ENCODE measurements at regions not wholly inside any gene's neighbourhood (a gene's known extent, or its start where the extent isn't known, plus 50 kb on each side); places are given as distances from the start of the nearest gene placed in this dataset.

DNA sequence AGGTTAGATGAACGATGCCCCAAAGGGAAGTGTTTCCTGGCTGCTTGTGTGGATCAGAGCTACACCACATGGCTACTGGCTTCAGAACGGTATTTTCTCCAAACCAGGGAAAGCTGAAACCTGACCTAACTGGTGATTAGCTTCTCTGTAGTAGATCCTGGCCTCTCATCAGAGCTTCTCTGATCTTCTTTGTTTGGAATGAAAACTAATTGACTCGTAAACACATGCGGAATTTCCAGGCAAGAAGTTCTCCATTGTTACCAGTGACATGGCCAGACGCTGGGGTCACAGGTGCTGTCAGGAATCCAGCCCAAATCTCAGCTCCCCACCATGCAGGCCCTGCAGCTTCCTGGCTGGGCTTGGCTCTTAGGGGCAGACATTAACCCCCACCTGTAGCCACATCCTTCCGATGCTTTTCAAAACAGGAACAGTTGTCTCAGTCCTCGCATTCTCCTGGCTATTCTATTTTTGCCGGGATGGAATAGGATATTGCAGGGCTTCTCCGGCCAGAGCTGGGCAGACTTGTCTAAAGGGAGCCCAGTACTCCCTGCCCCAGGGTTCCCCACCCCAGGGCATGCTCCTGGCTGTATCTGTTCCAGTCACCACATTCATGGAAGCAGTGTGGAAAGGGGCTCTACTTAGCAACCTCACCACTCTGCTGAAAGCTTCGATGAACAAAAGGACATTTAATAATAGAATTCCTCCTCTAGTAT, 305.4 kb upstream of the F9 start:
- Histone ChIP-seq H3K4me3 (replicated peaks in 1 of 2; ENCODE audit: low read depth in 1 of 2, low read length in 2 of 2) (no peak overlapping the region), H3K4me2 (ENCODE audit: low read length) (no peak overlapping the region), H3K79me2 (ENCODE audit: insufficient read depth, low read length) (no peaks in the 10 kb centered on the region), H3K27me3 (ENCODE audit: insufficient read depth, low read length) (no peaks in the 10 kb centered on the region), H3K9me3 (ENCODE audit: control insufficient read depth in 1 of 2, insufficient read depth in 1 of 2, low read depth in 1 of 2, low read length in 2 of 2) (no peaks in the 10 kb centered on the region), H3K9ac (ENCODE audit: low read length) (no peak overlapping the region), H3K27ac (ENCODE audit: low read depth, low read length) (no peak overlapping the region), H3K36me3 (ENCODE audit: control insufficient read depth in 1 of 2, insufficient read depth in 2 of 2, low read length in 2 of 2) (no peaks in the 10 kb centered on the region), H3K9me2 (ENCODE audit: insufficient read depth) (no peaks in the 10 kb centered on the region), H4K20me1 (ENCODE audit: insufficient read depth) (no peaks in the 10 kb centered on the region), H2AFZ (ENCODE audit: low read depth, low read length, poor library complexity, severe bottlenecking) (no peak overlapping the region), H3K4me1 (ENCODE audit: control insufficient read depth in 1 of 2, insufficient read depth in 2 of 2, low read length in 2 of 2) (no peaks in the 10 kb centered on the region)
- no peak for ATAC-seq
- ChIA-PET CTCF (no interaction called here), POLR2A (no interaction called here), RAD21 (ENCODE audit: low non-redundant PET in 1 of 2, low total read pairs in 2 of 2, uncharacterized antibody in 2 of 2, unreplicated experiment in 2 of 2) (no interaction called here)
- no peak for DNase-seq (ENCODE audit: low read depth, low spot score)
- intact Hi-C loops (cut with micrococcal nuclease) = no loop called here
- TF ChIP-seq, protein P1, sequence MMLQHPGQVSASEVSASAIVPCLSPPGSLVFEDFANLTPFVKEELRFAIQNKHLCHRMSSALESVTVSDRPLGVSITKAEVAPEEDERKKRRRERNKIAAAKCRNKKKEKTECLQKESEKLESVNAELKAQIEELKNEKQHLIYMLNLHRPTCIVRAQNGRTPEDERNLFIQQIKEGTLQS (IDR thresholded peaks at IDR 0.05) = no peak
- TF ChIP-seq JUND (IDR thresholded peaks at IDR 0.05) = no peak
- no TSS peak for BruUV-seq (replicated peaks)

DNA sequence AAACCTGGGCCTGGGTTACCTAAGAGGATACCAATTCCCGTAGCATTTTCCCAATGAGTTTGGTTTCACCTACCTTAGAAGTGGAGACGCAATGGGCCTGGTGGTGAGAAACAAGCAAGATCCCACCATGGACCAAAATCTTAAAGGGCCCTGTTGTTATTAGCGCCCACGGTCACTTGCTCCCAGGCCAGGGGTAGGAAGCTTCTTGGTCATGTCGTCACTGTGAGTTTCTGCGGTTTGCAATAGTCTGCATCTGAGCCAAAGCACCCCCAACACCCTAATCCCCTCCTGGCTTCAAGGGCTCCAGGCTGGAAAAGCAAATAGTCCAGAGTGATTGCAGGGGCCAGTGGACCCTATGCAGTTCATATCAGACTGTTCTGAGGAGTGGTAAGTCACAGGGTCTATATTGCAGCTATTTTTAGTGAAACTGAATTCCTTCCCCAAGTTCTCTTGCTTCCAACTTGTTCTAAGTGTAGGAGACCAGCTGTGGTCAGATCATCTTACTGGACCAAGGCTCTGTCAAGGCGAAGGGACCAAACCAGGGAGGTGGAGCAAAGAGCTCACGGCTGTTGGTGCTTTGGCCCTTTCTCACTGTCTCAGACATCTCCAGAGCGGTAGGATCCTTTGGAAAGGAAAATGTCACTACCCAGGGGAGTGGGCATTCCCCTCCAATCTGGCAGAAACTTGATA, 307.9 kb upstream of the F9 start:
- Histone ChIP-seq H3K9ac (ENCODE audit: low read length) (no peak overlapping the region), H2AFZ (ENCODE audit: low read depth, low read length, poor library complexity, severe bottlenecking) (no peak overlapping the region), H3K79me2 (ENCODE audit: insufficient read depth, low read length) (no peaks in the 10 kb centered on the region), H3K4me3 (replicated peaks in 1 of 2; ENCODE audit: low read depth in 1 of 2, low read length in 2 of 2) (no peak overlapping the region), H3K36me3 (ENCODE audit: control insufficient read depth in 1 of 2, insufficient read depth in 2 of 2, low read length in 2 of 2) (no peaks in the 10 kb centered on the region), H3K27me3 (ENCODE audit: insufficient read depth, low read length) (no peaks in the 10 kb centered on the region), H3K9me2 (ENCODE audit: insufficient read depth) (no peaks in the 10 kb centered on the region), H3K4me2 (ENCODE audit: low read length) (no peak overlapping the region), H3K4me1 (ENCODE audit: control insufficient read depth in 1 of 2, insufficient read depth in 2 of 2, low read length in 2 of 2) (no peaks in the 10 kb centered on the region), H3K9me3 (ENCODE audit: control insufficient read depth in 1 of 2, insufficient read depth in 1 of 2, low read depth in 1 of 2, low read length in 2 of 2) (no peaks in the 10 kb centered on the region), H4K20me1 (ENCODE audit: insufficient read depth) (no peaks in the 10 kb centered on the region), H3K27ac (ENCODE audit: low read depth, low read length) (no peak overlapping the region)
- RAD21 ChIA-PET (ENCODE audit: low non-redundant PET in 1 of 2, low total read pairs in 2 of 2, uncharacterized antibody in 2 of 2, unreplicated experiment in 2 of 2) = no interaction called here
- POLR2A ChIA-PET = no interaction called here
- intact Hi-C loops (cut with micrococcal nuclease) = no loop called here
- BruUV-seq (replicated peaks) = no TSS peak
- DNase-seq (ENCODE audit: low read depth, low spot score) = no peak
- TF ChIP-seq FOSL1 (IDR thresholded peaks at IDR 0.05; ENCODE audit: low read depth) (no peak), ELF1 (IDR thresholded peaks at IDR 0.05; ENCODE audit: borderline replicate concordance, low read depth) (no peak), CEBPB (IDR thresholded peaks at IDR 0.05; ENCODE audit: low read depth) (no peak), POLR2A (IDR thresholded peaks at IDR 0.05; ENCODE audit: borderline replicate concordance, extremely low read depth, insufficient read depth, insufficient read length) (no peak)
- CTCF ChIA-PET = no interaction called here
- ATAC-seq = no peak

Data from HCT116 (cell line).